ENCODE measurements at regions not wholly inside any gene's neighbourhood (a gene's known extent, or its start where the extent isn't known, plus 50 kb on each side); places are given as distances from the start of the nearest gene placed in this dataset.

GRCh38 chr11:112440518-112440917, 179.9 kb upstream of the PLET1 start:
- Mint-ChIP-seq H3K27me3 (ENCODE audit: low read depth in 3 of 3) (peaks cover 0 to 10% (median 7%) of the 10 kb centered on the region in 3 donors), H3K27ac (no peak overlapping the region), H3K9me3 (peaks cover 16 to 31% (median 23%) of the 10 kb centered on the region in 7 donors), H3K4me1 (no peaks in the 10 kb centered on the region), H3K4me3 (no peak overlapping the region), H3K36me3 (no peaks in the 10 kb centered on the region)
- H3K9me3 ChIP-seq (replicated peaks in 1 of 2; ENCODE audit: control insufficient read depth in 1 of 2, insufficient read depth in 1 of 2, low read length in 2 of 2): peaks cover 7 to 16% of the 10 kb centered on the region in 2 donors
- H3K79me2 ChIP-seq (ENCODE audit: insufficient read depth, low read length): no peaks in the 10 kb centered on the region
- H3K4me2 ChIP-seq (replicated peaks; ENCODE audit: extremely low read depth, low read length, poor library complexity, severe bottlenecking): no peak overlapping the region
- H4K20me1 ChIP-seq (ENCODE audit: insufficient read depth, low read length): no peaks in the 10 kb centered on the region
- H2AFZ ChIP-seq (ENCODE audit: insufficient read depth, low read depth, low read length, poor library complexity, severe bottlenecking): no peak overlapping the region
- no peak overlapping the region for H3K4me3 ChIP-seq (replicated peaks in 1 of 3; ENCODE audit: low read depth in 2 of 3, low read length in 3 of 3)
- no peaks in the 10 kb centered on the region for H3K36me3 ChIP-seq (replicated peaks in 1 of 2; ENCODE audit: control insufficient read depth in 1 of 2, insufficient read depth in 2 of 2, low read length in 2 of 2)
- no peaks in the 10 kb centered on the region for H3K27me3 ChIP-seq (ENCODE audit: control insufficient read depth in 2 of 2, insufficient read depth in 2 of 2, low read length in 2 of 2)
- intact Hi-C loops (cut with micrococcal nuclease): no loop called here
- no peak for DNase-seq
- TF ChIP-seq CTCF (IDR thresholded peaks at IDR 0.05): no peak
- H3K4me1 ChIP-seq (ENCODE audit: control insufficient read depth in 1 of 2, insufficient read depth in 2 of 2, low read length in 2 of 2): no peaks in the 10 kb centered on the region
- no peak overlapping the region for H3K9ac ChIP-seq (ENCODE audit: insufficient read depth, low read length, poor library complexity, severe bottlenecking)
- WGBS (ENCODE audit: insufficient coverage): 67% methylated on average over 1 of the region's 1 CpG
- H3K27ac ChIP-seq (ENCODE audit: low read depth in 1 of 2, low read length in 2 of 2): no peak overlapping the region

- no peaks in the 10 kb centered on the region for H3K36me3 ChIP-seq (replicated peaks in 1 of 2; ENCODE audit: control insufficient read depth in 1 of 2, insufficient read depth in 2 of 2, low read length in 2 of 2)
- no peaks in the 10 kb centered on the region for H3K79me2 ChIP-seq (ENCODE audit: insufficient read depth, low read length)
- H3K4me3 ChIP-seq (replicated peaks in 1 of 3; ENCODE audit: low read depth in 2 of 3, low read length in 3 of 3): no peak overlapping the region
- peaks cover 0 to 6% of the 10 kb centered on the region in 2 donors for H3K9me3 ChIP-seq (replicated peaks in 1 of 2; ENCODE audit: control insufficient read depth in 1 of 2, insufficient read depth in 1 of 2, low read length in 2 of 2)
- Mint-ChIP-seq H3K27ac (no peak overlapping the region), H3K4me3 (no peak overlapping the region), H3K27me3 (ENCODE audit: low read depth in 3 of 3) (peaks cover 1 to 4% (median 1%) of the 10 kb centered on the region in 3 donors), H3K36me3 (no peaks in the 10 kb centered on the region), H3K9me3 (peaks cover 0 to 18% (median 12%) of the 10 kb centered on the region in 7 donors), H3K4me1 (peaks cover 2% of the 10 kb centered on the region)
- no peaks in the 10 kb centered on the region for H3K4me1 ChIP-seq (ENCODE audit: control insufficient read depth in 1 of 2, insufficient read depth in 2 of 2, low read length in 2 of 2)
- no peak overlapping the region for H3K9ac ChIP-seq (ENCODE audit: insufficient read depth, low read length, poor library complexity, severe bottlenecking)
- DNase-seq: no peak
- H4K20me1 ChIP-seq (ENCODE audit: insufficient read depth, low read length): no peaks in the 10 kb centered on the region
- H2AFZ ChIP-seq (ENCODE audit: insufficient read depth, low read depth, low read length, poor library complexity, severe bottlenecking): no peak overlapping the region
- no peak for TF ChIP-seq CTCF (IDR thresholded peaks at IDR 0.05)
- H3K27me3 ChIP-seq (ENCODE audit: control insufficient read depth in 2 of 2, insufficient read depth in 2 of 2, low read length in 2 of 2): no peaks in the 10 kb centered on the region
- intact Hi-C loops (cut with micrococcal nuclease): no loop called here
- no peak overlapping the region for H3K4me2 ChIP-seq (replicated peaks; ENCODE audit: extremely low read depth, low read length, poor library complexity, severe bottlenecking)
- 100% methylated on average over 3 of the region's 4 CpGs for WGBS (ENCODE audit: insufficient coverage)
- H3K27ac ChIP-seq (ENCODE audit: low read depth in 1 of 2, low read length in 2 of 2): no peak overlapping the region
Measured at GRCh38 chr11:112448168-112448567, 187.5 kb upstream of the PLET1 start.
